ENCODE measurements at regions not wholly inside any gene's neighbourhood (a gene's known extent, or its start where the extent isn't known, plus 50 kb on each side); places are given as distances from the start of the nearest gene placed in this dataset.

GRCh38 chr21:19608101-19608621 is 1204.6 kb upstream of the TMPRSS15 start:
- Histone ChIP-seq H2AFZ (ENCODE audit: low read depth, low read length) (no peak overlapping the region), H3K36me3 (ENCODE audit: insufficient read depth, low read length) (no peaks in the 10 kb centered on the region), H3K27ac (ENCODE audit: low read length) (no peak overlapping the region), H3K9ac (ENCODE audit: low read depth, low read length) (no peak overlapping the region), H4K20me1 (ENCODE audit: insufficient read depth, low read length) (no peaks in the 10 kb centered on the region), H3K9me3 (ENCODE audit: insufficient read depth, low read length, severe bottlenecking) (no peaks in the 10 kb centered on the region), H3K4me1 (ENCODE audit: insufficient read depth, low read length) (no peaks in the 10 kb centered on the region), H3K79me2 (ENCODE audit: insufficient read depth, low read length) (no peaks in the 10 kb centered on the region), H3K4me2 (ENCODE audit: insufficient read depth, low read length) (no peak overlapping the region), H3K27me3 (ENCODE audit: insufficient read depth, low read length, poor library complexity) (no peaks in the 10 kb centered on the region), H3K4me3 (ENCODE audit: low read depth in 1 of 2, low read length in 2 of 2) (no peak overlapping the region)
- ATAC-seq (ENCODE audit: insufficient read depth, low read depth) (no peak), DNase-seq (no peak)
- TF ChIP-seq CTCF (IDR thresholded peaks at IDR 0.05; ENCODE audit: borderline replicate concordance, extremely low read depth, low read length, poor library complexity, severe bottlenecking) = no peak
- no peak for TF ChIP-seq EZH2 (IDR thresholded peaks at IDR 0.05; ENCODE audit: borderline replicate concordance, low read depth, low read length, severe bottlenecking)

GRCh38 chr21:19609611-19610010 is 1206.0 kb upstream of the TMPRSS15 start:
- Histone ChIP-seq H3K4me1 (ENCODE audit: insufficient read depth, low read length) (no peaks in the 10 kb centered on the region), H3K9me3 (ENCODE audit: insufficient read depth, low read length, severe bottlenecking) (no peaks in the 10 kb centered on the region), H3K27me3 (ENCODE audit: insufficient read depth, low read length, poor library complexity) (no peaks in the 10 kb centered on the region), H3K9ac (ENCODE audit: low read depth, low read length) (no peak overlapping the region), H4K20me1 (ENCODE audit: insufficient read depth, low read length) (no peaks in the 10 kb centered on the region), H3K4me3 (ENCODE audit: low read depth in 1 of 2, low read length in 2 of 2) (no peak overlapping the region), H3K79me2 (ENCODE audit: insufficient read depth, low read length) (no peaks in the 10 kb centered on the region), H3K27ac (ENCODE audit: low read length) (no peak overlapping the region), H2AFZ (ENCODE audit: low read depth, low read length) (no peak overlapping the region), H3K36me3 (ENCODE audit: insufficient read depth, low read length) (no peaks in the 10 kb centered on the region), H3K4me2 (ENCODE audit: insufficient read depth, low read length) (no peak overlapping the region)
- ATAC-seq (ENCODE audit: insufficient read depth, low read depth) (no peak), DNase-seq (no peak)
- TF ChIP-seq EZH2 (IDR thresholded peaks at IDR 0.05; ENCODE audit: borderline replicate concordance, low read depth, low read length, severe bottlenecking) (no peak), CTCF (IDR thresholded peaks at IDR 0.05; ENCODE audit: borderline replicate concordance, extremely low read depth, low read length, poor library complexity, severe bottlenecking) (no peak)

GRCh38 chr21:19621837-19622496 is 1218.4 kb upstream of the TMPRSS15 start:
- Histone ChIP-seq H3K4me2 (ENCODE audit: insufficient read depth, low read length) (no peak overlapping the region), H3K4me1 (ENCODE audit: insufficient read depth, low read length) (no peaks in the 10 kb centered on the region), H4K20me1 (ENCODE audit: insufficient read depth, low read length) (no peaks in the 10 kb centered on the region), H3K9me3 (ENCODE audit: insufficient read depth, low read length, severe bottlenecking) (no peaks in the 10 kb centered on the region), H3K36me3 (ENCODE audit: insufficient read depth, low read length) (no peaks in the 10 kb centered on the region), H2AFZ (ENCODE audit: low read depth, low read length) (no peak overlapping the region), H3K4me3 (ENCODE audit: low read depth in 1 of 2, low read length in 2 of 2) (no peak overlapping the region), H3K27me3 (ENCODE audit: insufficient read depth, low read length, poor library complexity) (no peaks in the 10 kb centered on the region), H3K27ac (ENCODE audit: low read length) (no peak overlapping the region), H3K79me2 (ENCODE audit: insufficient read depth, low read length) (no peaks in the 10 kb centered on the region), H3K9ac (ENCODE audit: low read depth, low read length) (no peak overlapping the region)
- no peak for DNase-seq
- no peak for ATAC-seq (ENCODE audit: insufficient read depth, low read depth)
- no peak for TF ChIP-seq EZH2 (IDR thresholded peaks at IDR 0.05; ENCODE audit: borderline replicate concordance, low read depth, low read length, severe bottlenecking)
- no peak for TF ChIP-seq CTCF (IDR thresholded peaks at IDR 0.05; ENCODE audit: borderline replicate concordance, extremely low read depth, low read length, poor library complexity, severe bottlenecking)

Measured in DND-41 (cell line).